A549 (cell line): ENCODE measurements at regions not wholly inside any gene's neighbourhood (a gene's known extent, or its start where the extent isn't known, plus 50 kb on each side); places are given as distances from the start of the nearest gene placed in this dataset.

Experiments used
- ATAC-seq, 2 experiments: fragments of 200-7000 bp in 1 of 2; fragments of >200 bp in 1 of 2; cut with Nextera tagmentation in 1 of 2; cut with Tn5 transposase in 1 of 2; 3 replicates each; pipeline versions ENCODE4 v1.8.0 to v1.9.1; 2018 to 2020; ENCODE audit warnings: mild to moderate bottlenecking in 1 of 2, moderate library complexity in 1 of 2
- CTCF ChIA-PET: fragments of 300-600 bp; sonication (Branson Sonifier 250); formaldehyde crosslinking; extraction: SDS; loops from one replicate; lab custom pipeline; 2021; ENCODE audit warnings: antibody characterized with exemption, inconsistent platforms; lab: Yijun Ruan, JAX
- POLR2A ChIA-PET: fragments of 350-600 bp; formaldehyde crosslinking; extraction: SDS; loops from one replicate; lab custom pipeline; 2021; ENCODE audit warnings: antibody characterized with exemption, inconsistent platforms; lab: Yijun Ruan, JAX
- DNase-seq, 2 experiments: peaks; one replicate each; pipeline versions ENCODE4 v3.0.0 to v3.0.0-alpha.2; 2011 to 2016; ENCODE audit warnings: low read depth in 1 of 2, low spot score in 1 of 2
- FAIRE-seq: peaks from 2 replicates; lab custom pipeline; 2011; peaks lifted over from hg19 to GRCh38; lab: Jason Lieb, UNC
- H3K27ac ChIP-seq, 2 experiments: fragments of >200 bp; sonication (Bioruptor Twin); formaldehyde crosslinking; 3 replicates each; pipeline ENCODE4 v1.5.1; 2016 to 2017
- H3K4me1 ChIP-seq: fragments of >200 bp; sonication (Bioruptor Twin); formaldehyde crosslinking; 3 replicates; pipeline ENCODE4 v1.6.1; 2016
- H3K4me2 ChIP-seq: fragments of >200 bp; sonication (Bioruptor Twin); formaldehyde crosslinking; 3 replicates; pipeline ENCODE4 v1.6.1; 2016
- H3K4me3 ChIP-seq: fragments of >200 bp; sonication (Bioruptor Twin); formaldehyde crosslinking; 3 replicates; pipeline ENCODE4 v1.5.1; 2016
- H3K9me3 ChIP-seq: fragments of >200 bp; sonication (Bioruptor Twin); formaldehyde crosslinking; 3 replicates; pipeline ENCODE4 v1.6.1; 2016
- CBX2 ChIP-seq: fragments of 200-600 bp; sonication (generic); IDR thresholded peaks from 2 replicates; pipeline ENCODE4 v1.6.1; 2016; ENCODE audit warnings: low read depth, mild to moderate bottlenecking, borderline replicate concordance
- CBX8 ChIP-seq: fragments of 200-600 bp; sonication (generic); IDR thresholded peaks from 2 replicates; pipeline ENCODE4 v1.6.1; 2016
- CEBPB ChIP-seq, 2 experiments: fragments of >200 bp in 1 of 2; sonication (Bioruptor Twin) in 1 of 2; formaldehyde crosslinking in 1 of 2; IDR thresholded peaks; 2 replicates each; pipeline ENCODE4 v1.6.1; 2012 to 2016
- CHD2 ChIP-seq: fragments of 150-350 bp; IDR thresholded peaks from 2 replicates; pipeline ENCODE4 v1.6.1; 2014; ENCODE audit warnings: low read length; ENCODE audit not compliant: partially characterized antibody
- CTCF ChIP-seq: fragments of >200 bp; sonication (Bioruptor Twin); formaldehyde crosslinking; IDR thresholded peaks from 3 replicates; pipeline ENCODE4 v1.5.1; 2016
- ELK1 ChIP-seq: fragments of 150-350 bp; IDR thresholded peaks from 2 replicates; pipeline ENCODE4 v1.6.1; 2014; ENCODE audit warnings: low read depth, mild to moderate bottlenecking, low read length
- EP300 ChIP-seq, 2 experiments: fragments of >200 bp; sonication (Bioruptor Twin); formaldehyde crosslinking; IDR thresholded peaks; 2 replicates in 1 of 2; 3 replicates in 1 of 2; pipeline ENCODE4 v1.6.1; 2016 to 2017
- ESRRA ChIP-seq: fragments of 150-350 bp; IDR thresholded peaks from 2 replicates; pipeline ENCODE4 v1.6.1; 2014; ENCODE audit warnings: mild to moderate bottlenecking, low read length, borderline replicate concordance
- FOSL2 ChIP-seq, 2 experiments: fragments of 450-650 bp in 1 of 2; fragments of >200 bp in 1 of 2; sonication (Bioruptor Twin) in 1 of 2; formaldehyde crosslinking; IDR thresholded peaks; 2 replicates each; pipeline versions ENCODE4 v1.5.0 to v1.6.1; 2016 to 2020; ENCODE audit warnings: mild to moderate bottlenecking in 1 of 2, moderate library complexity in 1 of 2
- FOXS1 ChIP-seq: fragments of 250-450 bp; sonication (Bioruptor Pico); IDR thresholded peaks from 2 replicates; pipeline ENCODE4 v1.5.0; 2020; ENCODE audit warnings: mild to moderate bottlenecking, moderate library complexity
- HEYL ChIP-seq: fragments of 250-450 bp; sonication (Bioruptor Pico); IDR thresholded peaks from 2 replicates; pipeline ENCODE4 v1.8.0; 2021; ENCODE audit warnings: mild to moderate bottlenecking, moderate library complexity
- HOXB13 ChIP-seq: fragments of 250-450 bp; sonication (Bioruptor Pico); IDR thresholded peaks from 2 replicates; pipeline ENCODE4 v1.5.0; 2020; ENCODE audit warnings: low read depth, mild to moderate bottlenecking, moderate library complexity
- MAX ChIP-seq: IDR thresholded peaks from 2 replicates; pipeline ENCODE4 v1.6.1; 2012
- MAZ ChIP-seq: fragments of 150-350 bp; IDR thresholded peaks from 2 replicates; pipeline ENCODE4 v1.6.1; 2014; ENCODE audit warnings: antibody characterized with exemption, low read depth, low read length, borderline replicate concordance
- MYC ChIP-seq: IDR thresholded peaks from 2 replicates; pipeline ENCODE4 v1.6.1; 2012; ENCODE audit warnings: mild to moderate bottlenecking, inconsistent platforms, low read length, improper control_type of control experiment, borderline replicate concordance
- NFE2L2 ChIP-seq: fragments of 150-350 bp; conservative IDR thresholded peaks from 2 replicates; pipeline ENCODE4 v1.6.1; 2014; ENCODE audit warnings: low read length
- PBX3 ChIP-seq: IDR thresholded peaks from 2 replicates; pipeline ENCODE4 v1.6.1; 2012
- PHF8 ChIP-seq: fragments of 200-600 bp; sonication (generic); IDR thresholded peaks from 2 replicates; pipeline ENCODE4 v1.6.1; 2016; ENCODE audit warnings: low read depth, mild to moderate bottlenecking, antibody characterized with exemption, moderate library complexity, borderline replicate concordance
- POLR2A ChIP-seq: IDR thresholded peaks from 2 replicates; pipeline ENCODE4 v1.6.1; 2012; ENCODE audit warnings: mild to moderate bottlenecking, low read length
- REST ChIP-seq: fragments of 200-600 bp; sonication (generic); IDR thresholded peaks from 2 replicates; pipeline ENCODE4 v1.6.1; 2016; ENCODE audit warnings: antibody characterized with exemption, mild to moderate bottlenecking, moderate library complexity
- SMC3 ChIP-seq: fragments of >200 bp; sonication (Bioruptor Twin); formaldehyde crosslinking; IDR thresholded peaks from 3 replicates; pipeline ENCODE4 v1.6.1; 2018; ENCODE audit warnings: inconsistent platforms
- USF2 ChIP-seq: fragments of 450-650 bp; IDR thresholded peaks from 2 replicates; pipeline ENCODE4 v1.6.1; 2014; ENCODE audit warnings: antibody characterized with exemption
- ZFP36 ChIP-seq: fragments of 450-650 bp; IDR thresholded peaks from 2 replicates; pipeline ENCODE4 v1.6.1; 2014; ENCODE audit warnings: borderline replicate concordance; ENCODE audit not compliant: partially characterized antibody
- WGBS: methylation state at CpG from one replicate; pipeline ENCODE4 v1.1.6; 2017; ENCODE audit errors: missing lambda C conversion rate; 5-methylcytosine and 5-hydroxymethylcytosine counted together
- TF ChIP-seq, protein P1 (sequence below): fragments of 250-450 bp; sonication (Bioruptor Pico); IDR thresholded peaks from 2 replicates; pipeline ENCODE4 v1.5.0; 2020; ENCODE audit warnings: low read depth, mild to moderate bottlenecking, moderate library complexity
- TF ChIP-seq, protein P2 (sequence below): IDR thresholded peaks from 2 replicates; pipeline ENCODE4 v1.6.1; 2012; ENCODE audit warnings: low read depth, borderline replicate concordance

DNA sequence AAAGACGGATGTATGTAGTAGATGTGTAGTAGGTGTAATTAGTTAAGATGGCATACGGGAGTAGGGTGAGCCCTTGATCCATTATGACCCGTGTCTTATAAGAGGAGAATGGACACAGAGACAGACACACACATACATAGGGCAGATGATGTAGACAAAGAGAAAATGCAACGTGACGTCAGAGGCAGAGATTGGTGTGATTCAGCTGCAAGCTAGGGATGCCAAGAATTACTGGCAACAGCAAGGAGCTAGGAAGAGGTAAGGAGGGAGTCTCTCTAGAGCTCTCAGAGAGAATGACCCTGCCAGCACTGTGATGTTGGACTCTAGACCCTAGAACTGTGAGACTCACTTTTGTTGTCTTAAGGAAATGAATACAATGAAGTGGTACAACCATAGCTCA is 247.0 kb upstream of the HABP2 start:
- TF ChIP-seq CHD2, result no peak
- TF ChIP-seq MAX, result no peak
- no peak for TF ChIP-seq ZFP36
- no peak for TF ChIP-seq CEBPB (IDR thresholded peaks at IDR 0.05)
- TF ChIP-seq, protein P1, sequence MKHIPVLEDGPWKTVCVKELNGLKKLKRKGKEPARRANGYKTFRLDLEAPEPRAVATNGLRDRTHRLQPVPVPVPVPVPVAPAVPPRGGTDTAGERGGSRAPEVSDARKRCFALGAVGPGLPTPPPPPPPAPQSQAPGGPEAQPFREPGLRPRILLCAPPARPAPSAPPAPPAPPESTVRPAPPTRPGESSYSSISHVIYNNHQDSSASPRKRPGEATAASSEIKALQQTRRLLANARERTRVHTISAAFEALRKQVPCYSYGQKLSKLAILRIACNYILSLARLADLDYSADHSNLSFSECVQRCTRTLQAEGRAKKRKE (CRISPR knock-in tag), result no peak
- TF ChIP-seq CBX8, result no peak
- TF ChIP-seq HOXB13, result no peak
- TF ChIP-seq FOXS1 (CRISPR knock-in tag), result no peak
- no peak for TF ChIP-seq USF2
- no peak for TF ChIP-seq CTCF
- TF ChIP-seq MYC, result no peak
- TF ChIP-seq NFE2L2, result no peak
- TF ChIP-seq, protein P2, sequence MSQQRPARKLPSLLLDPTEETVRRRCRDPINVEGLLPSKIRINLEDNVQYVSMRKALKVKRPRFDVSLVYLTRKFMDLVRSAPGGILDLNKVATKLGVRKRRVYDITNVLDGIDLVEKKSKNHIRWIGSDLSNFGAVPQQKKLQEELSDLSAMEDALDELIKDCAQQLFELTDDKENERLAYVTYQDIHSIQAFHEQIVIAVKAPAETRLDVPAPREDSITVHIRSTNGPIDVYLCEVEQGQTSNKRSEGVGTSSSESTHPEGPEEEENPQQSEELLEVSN, result no peak
- TF ChIP-seq PHF8, result no peak
- no peak for TF ChIP-seq MAZ
- TF ChIP-seq HEYL, result no peak
- TF ChIP-seq POLR2A, result no peak
- no peak for TF ChIP-seq ESRRA
- TF ChIP-seq, all 56 proteins: peak for 0
- H3K27ac ChIP-seq, result no peak overlapping the region
- peaks cover 11% of the 10 kb centered on the region; the same call in 2 of the 3 replicates for H3K4me1 ChIP-seq
- H3K9me3 ChIP-seq, result no peaks in the 10 kb centered on the region
- ATAC-seq (peak; percentile 17 to 37; a peak in 4 of 6 replicates), FAIRE-seq (no peak), DNase-seq (no peak)
- no peak overlapping the region for H3K4me2 ChIP-seq
- POLR2A ChIA-PET, result no interaction called here
- 60% methylated on average over 5 of the region's 5 CpGs for WGBS
- H3K4me3 ChIP-seq, result no peak overlapping the region
- CTCF ChIA-PET, result interaction anchor here (1.3 kb wide), 1 partner anchor 8 kb away, joined by 3 read pairs; no protein-coding TSS in a partner anchor

DNA sequence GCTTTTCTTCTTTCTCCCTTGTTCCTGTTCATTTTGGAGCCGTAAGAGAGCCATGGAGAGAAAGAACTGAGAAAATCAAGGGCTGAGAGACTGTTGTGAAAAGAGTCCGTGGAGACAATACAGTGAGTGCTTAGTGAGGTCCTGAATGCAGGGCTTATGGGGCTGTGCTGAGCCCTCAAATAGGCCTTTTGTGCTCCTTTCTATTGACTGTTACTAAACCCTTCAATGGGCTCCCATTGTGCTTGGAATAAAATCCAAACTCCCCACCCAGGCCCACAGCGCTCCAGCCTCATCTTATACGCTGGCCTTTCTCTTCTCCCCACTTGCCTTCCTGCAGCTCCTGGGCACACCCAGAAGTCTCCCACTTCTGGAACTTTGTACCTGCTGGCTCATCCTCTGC is 243.1 kb upstream of the HABP2 start:
- Histone ChIP-seq H3K4me3 (no peak overlapping the region), H3K4me1 (peaks cover 1% of the 10 kb centered on the region; the same call in 2 of the 3 replicates), H3K4me2 (no peak overlapping the region), H3K9me3 (no peaks in the 10 kb centered on the region), H3K27ac (no peak overlapping the region)
- CTCF ChIA-PET, result interaction anchor here (0.9 to 1.0 kb wide), 2 partner anchors 8 to 11 kb away, joined by 3 read pairs; no protein-coding TSS in a partner anchor
- WGBS, result 90% methylated on average over 4 of the region's 4 CpGs
- ATAC-seq (no peak), FAIRE-seq (no peak), DNase-seq (no peak)
- TF ChIP-seq PHF8 (no peak), PBX3 (no peak), CBX2 (no peak), SMC3 (no peak), CHD2 (no peak), REST (no peak), MAZ (no peak), ESRRA (no peak), HOXB13 (no peak), EP300 (IDR thresholded peaks at IDR 0.05) (no peak), ELK1 (no peak), FOSL2 (IDR thresholded peaks at IDR 0.05) (no peak), FOSL2 (CRISPR knock-in tag; IDR thresholded peaks at IDR 0.05) (no peak)
- POLR2A ChIA-PET, result no interaction called here
